GM21447 (cell line): ENCODE measurements at regions not wholly inside any gene's neighbourhood (a gene's known extent, or its start where the extent isn't known, plus 50 kb on each side); places are given as distances from the start of the nearest gene placed in this dataset.

Experiments
- ATAC-seq: cut with Tn5 transposase; IDR thresholded peaks from one replicate; pipeline ENCODE4 v1.9.1; 2021; ENCODE audit not compliant: unreplicated experiment

GRCh38 chr7:89908736-89909135, 245.5 kb upstream of the STEAP1 start:
- ATAC-seq: no peak

- ATAC-seq: no peak
Measured at GRCh38 chr7:89914711-89915110, 239.6 kb upstream of the STEAP1 start.

- ATAC-seq: no peak
Measured at GRCh38 chr7:89926194-89926593, 228.1 kb upstream of the STEAP1 start.

GRCh38 chr7:89926701-89927100, 227.6 kb upstream of the STEAP1 start:
- no peak for ATAC-seq

GRCh38 chr7:89927762-89928161, 226.5 kb upstream of the STEAP1 start:
- ATAC-seq: no peak

GRCh38 chr7:89928451-89928850, 225.8 kb upstream of the STEAP1 start:
- no peak for ATAC-seq

- no peak for ATAC-seq
Measured at GRCh38 chr7:89934101-89934500, 220.2 kb upstream of the STEAP1 start.

- ATAC-seq: no peak
Measured at GRCh38 chr7:89943525-89944050, 210.7 kb upstream of the STEAP1 start.

- no peak for ATAC-seq
Measured at GRCh38 chr7:89958525-89959068, 195.7 kb upstream of the STEAP1 start.

- no peak for ATAC-seq
Measured at GRCh38 chr7:89966067-89966664, 188.1 kb upstream of the STEAP1 start.

GRCh38 chr7:89975577-89975976, 178.7 kb upstream of the STEAP1 start:
- ATAC-seq: no peak

- ATAC-seq: no peak
Measured at GRCh38 chr7:89987665-89988064, 166.6 kb upstream of the STEAP1 start.

GRCh38 chr7:89988074-89988473, 166.2 kb upstream of the STEAP1 start:
- ATAC-seq: no peak

GRCh38 chr7:89989454-89989853, 164.8 kb upstream of the STEAP1 start:
- ATAC-seq: no peak

GRCh38 chr7:89994483-89994882, 159.8 kb upstream of the STEAP1 start:
- ATAC-seq: no peak

GRCh38 chr7:89998554-89998953, 155.7 kb upstream of the STEAP1 start:
- ATAC-seq: no peak

- ATAC-seq: no peak
Measured at GRCh38 chr7:90005836-90006235, 148.4 kb upstream of the STEAP1 start.

GRCh38 chr7:90007001-90007654, 147.1 kb upstream of the STEAP1 start:
- ATAC-seq: no peak

- ATAC-seq: no peak
Measured at GRCh38 chr7:90007831-90008230, 146.4 kb upstream of the STEAP1 start.

GRCh38 chr7:90022213-90022612, 132.1 kb upstream of the STEAP1 start:
- no peak for ATAC-seq

- ATAC-seq: no peak
Measured at GRCh38 chr7:90025771-90026170, 128.5 kb upstream of the STEAP1 start.

- ATAC-seq: no peak
Measured at GRCh38 chr7:90033850-90034249, 120.4 kb upstream of the STEAP1 start.
